Lower lobe of right lung (tissue), 2 donors: ENCODE measurements at regions not wholly inside any gene's neighbourhood (a gene's known extent, or its start where the extent isn't known, plus 50 kb on each side); places are given as distances from the start of the nearest gene placed in this dataset.

Experiments
- ATAC-seq, 2 donors: fragments of 200-7000 bp; cut with Tn5 transposase; one replicate each; pipeline ENCODE4 v1.9.1; 2020 to 2022; ENCODE audit warnings: mild to moderate bottlenecking in 2 of 2, moderate library complexity in 2 of 2
- DNase-seq: peaks from one replicate; pipeline ENCODE4 v3.0.0-alpha.2; 2020
- H3K27ac ChIP-seq: fragments of 200-600 bp; one replicate; pipeline ENCODE4 v1.8.0; 2022
- H3K27me3 ChIP-seq: fragments of 200-600 bp; one replicate; pipeline ENCODE4 v1.8.0; 2022; ENCODE audit warnings: low read depth
- H3K36me3 ChIP-seq: fragments of 200-600 bp; one replicate; pipeline ENCODE4 v1.8.0; 2022; ENCODE audit warnings: mild to moderate bottlenecking
- H3K4me1 ChIP-seq: fragments of 200-600 bp; one replicate; pipeline ENCODE4 v1.8.0; 2022
- H3K4me3 ChIP-seq: fragments of 200-600 bp; one replicate; pipeline ENCODE4 v1.8.0; 2022; ENCODE audit warnings: mild to moderate bottlenecking
- H3K9me3 ChIP-seq: fragments of 200-600 bp; one replicate; pipeline ENCODE4 v1.8.0; 2022
- intact Hi-C: fragments of 100-400 bp; cut with DNase I; formaldehyde crosslinking; loops from one replicate; pipeline ENCODE4 v1.11.0; 2022
- TF ChIP-seq, protein P1 (sequence below): fragments of 200-600 bp; IDR thresholded peaks from one replicate; pipeline ENCODE4 v1.8.0; 2022; ENCODE audit warnings: antibody characterized with exemption, mild to moderate bottlenecking
- donor health status: DM: no; HTN: yes; CAD: no; lungs with severe emphysema.

DNA sequence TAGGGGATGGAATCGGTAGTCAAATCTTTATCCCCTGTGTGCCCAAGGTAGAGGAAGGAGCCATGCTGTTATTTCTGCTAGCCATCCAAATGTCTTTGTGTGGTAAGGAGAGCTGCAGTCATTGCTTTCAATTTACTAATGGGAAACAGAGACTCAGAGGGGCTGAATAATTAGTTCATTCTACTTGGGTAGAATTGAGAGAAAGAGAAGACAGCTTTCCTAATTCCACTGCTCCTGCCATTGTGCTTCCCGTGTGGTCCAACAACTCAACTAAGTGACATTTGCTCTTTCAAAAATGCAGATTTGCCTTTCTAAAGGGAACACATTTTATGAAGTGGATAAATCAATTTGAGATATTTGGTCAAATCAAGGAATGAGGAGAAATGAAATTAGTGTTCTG is 136.1 kb downstream of the AQP4 start:
- Histone ChIP-seq H3K36me3 (no peaks in the 10 kb centered on the region), H3K27ac (no peak overlapping the region), H3K9me3 (no peaks in the 10 kb centered on the region), H3K4me1 (no peaks in the 10 kb centered on the region), H3K4me3 (no peak overlapping the region), H3K27me3 (no peaks in the 10 kb centered on the region)
- TF ChIP-seq, protein P1, sequence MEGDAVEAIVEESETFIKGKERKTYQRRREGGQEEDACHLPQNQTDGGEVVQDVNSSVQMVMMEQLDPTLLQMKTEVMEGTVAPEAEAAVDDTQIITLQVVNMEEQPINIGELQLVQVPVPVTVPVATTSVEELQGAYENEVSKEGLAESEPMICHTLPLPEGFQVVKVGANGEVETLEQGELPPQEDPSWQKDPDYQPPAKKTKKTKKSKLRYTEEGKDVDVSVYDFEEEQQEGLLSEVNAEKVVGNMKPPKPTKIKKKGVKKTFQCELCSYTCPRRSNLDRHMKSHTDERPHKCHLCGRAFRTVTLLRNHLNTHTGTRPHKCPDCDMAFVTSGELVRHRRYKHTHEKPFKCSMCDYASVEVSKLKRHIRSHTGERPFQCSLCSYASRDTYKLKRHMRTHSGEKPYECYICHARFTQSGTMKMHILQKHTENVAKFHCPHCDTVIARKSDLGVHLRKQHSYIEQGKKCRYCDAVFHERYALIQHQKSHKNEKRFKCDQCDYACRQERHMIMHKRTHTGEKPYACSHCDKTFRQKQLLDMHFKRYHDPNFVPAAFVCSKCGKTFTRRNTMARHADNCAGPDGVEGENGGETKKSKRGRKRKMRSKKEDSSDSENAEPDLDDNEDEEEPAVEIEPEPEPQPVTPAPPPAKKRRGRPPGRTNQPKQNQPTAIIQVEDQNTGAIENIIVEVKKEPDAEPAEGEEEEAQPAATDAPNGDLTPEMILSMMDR = no peak
- DNase-seq (no peak), ATAC-seq (no peak)
- intact Hi-C loops = no loop called here

DNA sequence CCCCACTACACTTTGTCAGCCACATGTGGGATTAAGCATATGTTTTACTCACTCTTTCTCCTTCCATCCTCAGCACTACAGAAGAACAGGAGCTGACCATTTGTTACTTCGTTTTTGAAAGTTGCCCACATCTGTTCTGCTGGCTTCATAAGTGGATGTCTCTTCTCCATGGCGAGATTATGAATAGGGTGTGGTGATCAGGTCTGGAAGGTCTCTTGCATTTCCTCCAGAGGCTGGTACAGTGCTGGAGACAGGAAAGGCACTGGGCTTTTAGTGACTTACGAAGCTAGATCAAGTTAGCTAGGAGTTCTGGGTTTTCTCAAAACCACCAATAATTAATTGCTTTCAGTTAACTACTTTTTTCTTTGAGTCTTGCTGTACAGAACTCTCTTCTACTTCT is 136.5 kb downstream of the AQP4 start:
- ATAC-seq = no peak
- intact Hi-C loops = no loop called here
- DNase-seq = no peak
- Histone ChIP-seq H3K4me1 (no peaks in the 10 kb centered on the region), H3K36me3 (no peaks in the 10 kb centered on the region), H3K4me3 (no peak overlapping the region), H3K9me3 (no peaks in the 10 kb centered on the region), H3K27me3 (no peaks in the 10 kb centered on the region), H3K27ac (no peak overlapping the region)
- TF ChIP-seq, protein P1 = no peak

DNA sequence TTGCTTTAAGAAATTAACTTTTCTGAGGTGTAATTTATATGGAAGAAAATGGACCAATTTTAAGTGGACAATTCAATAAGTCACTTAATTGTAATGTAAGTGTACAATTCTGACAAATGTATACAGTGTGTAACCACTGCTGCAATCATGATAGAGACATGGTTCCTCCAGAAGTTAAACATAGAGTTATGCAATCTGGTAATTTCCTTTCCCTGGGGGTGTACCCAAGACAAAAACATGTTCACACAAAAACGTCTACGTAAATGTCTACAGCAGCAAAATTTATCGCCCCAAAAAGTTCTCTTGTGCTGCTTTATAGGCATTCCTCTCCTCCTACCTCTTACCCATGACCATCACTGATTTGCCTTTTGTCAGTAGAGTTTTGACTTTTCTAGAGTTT is 141.5 kb downstream of the AQP4 start:
- no peak overlapping the region for H3K27ac ChIP-seq
- no peak overlapping the region for H3K4me3 ChIP-seq
- ATAC-seq (no peak), DNase-seq (no peak)
- H3K9me3 ChIP-seq = no peaks in the 10 kb centered on the region
- no peaks in the 10 kb centered on the region for H3K27me3 ChIP-seq
- TF ChIP-seq, protein P1 = no peak
- H3K36me3 ChIP-seq = no peaks in the 10 kb centered on the region
- H3K4me1 ChIP-seq = no peaks in the 10 kb centered on the region
- intact Hi-C loops = no loop called here

DNA sequence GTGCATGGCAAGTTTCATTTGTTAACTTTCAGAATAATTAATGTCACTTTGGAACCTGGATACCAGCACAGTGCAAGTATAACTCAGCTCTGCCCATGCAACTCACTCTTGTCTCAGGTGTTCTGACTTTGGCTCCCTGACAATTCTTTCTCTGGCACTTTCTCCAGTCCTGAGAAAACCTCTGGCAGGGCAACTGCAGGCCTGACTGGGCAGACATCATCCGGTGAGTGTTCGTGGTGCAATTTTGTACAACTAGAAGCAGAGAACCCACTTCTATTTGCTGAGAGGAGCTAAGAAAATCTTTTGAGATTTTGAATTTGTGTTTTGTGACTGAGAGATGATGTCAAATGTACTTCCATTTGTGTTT is 143.0 kb downstream of the AQP4 start:
- DNase-seq = no peak
- Histone ChIP-seq H3K4me1 (no peaks in the 10 kb centered on the region), H3K4me3 (no peak overlapping the region), H3K9me3 (no peaks in the 10 kb centered on the region), H3K36me3 (no peaks in the 10 kb centered on the region), H3K27me3 (no peaks in the 10 kb centered on the region), H3K27ac (no peak overlapping the region)
- intact Hi-C loops = no loop called here
- TF ChIP-seq, protein P1 = no peak
- ATAC-seq = no peak

DNA sequence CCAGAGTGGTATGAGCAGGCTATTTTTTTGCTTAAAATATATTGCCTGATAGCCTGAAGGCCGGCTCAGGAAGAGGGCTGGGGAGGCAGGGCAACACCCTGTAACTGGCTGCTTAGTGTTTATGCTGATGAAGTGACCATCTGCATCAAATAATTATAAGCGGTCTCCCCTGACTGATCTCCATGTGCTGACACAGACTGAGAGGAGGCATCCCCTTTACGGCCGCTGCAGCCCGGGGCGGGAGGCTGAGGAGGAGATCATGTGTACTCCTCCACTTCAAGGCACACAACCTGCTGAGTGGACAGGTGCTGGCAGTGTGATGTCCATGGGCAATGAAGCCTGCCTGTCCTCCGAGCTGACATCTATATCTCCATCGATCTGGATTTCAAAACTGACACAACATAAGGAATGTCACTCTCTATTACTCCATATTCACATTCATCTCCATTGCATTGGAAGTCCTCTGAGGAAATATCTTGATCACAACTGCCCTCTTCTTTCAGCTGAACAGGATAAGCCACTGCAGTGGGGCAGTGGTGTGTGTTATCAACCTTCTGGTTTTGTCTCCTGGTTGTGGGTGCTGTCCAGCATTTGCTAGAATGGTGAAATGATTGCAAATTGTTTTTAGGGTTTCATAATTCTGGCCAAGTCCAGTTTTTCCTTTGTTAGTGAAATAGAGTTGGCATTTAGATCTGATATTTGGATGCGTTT is 143.5 kb downstream of the AQP4 start:
- no peak for ATAC-seq
- Histone ChIP-seq H3K9me3 (no peaks in the 10 kb centered on the region), H3K36me3 (no peaks in the 10 kb centered on the region), H3K4me1 (no peaks in the 10 kb centered on the region), H3K27me3 (no peaks in the 10 kb centered on the region), H3K27ac (no peak overlapping the region), H3K4me3 (no peak overlapping the region)
- intact Hi-C loops = no loop called here
- no peak for DNase-seq
- TF ChIP-seq, protein P1 = no peak
